NOMO-1 treated with DMSO at 0.1 percent for 48 hours (cell line): ENCODE measurements at regions not wholly inside any gene's neighbourhood (a gene's known extent, or its start where the extent isn't known, plus 50 kb on each side); places are given as distances from the start of the nearest gene placed in this dataset.

Source experiments
- DNase-seq: peaks from one replicate; lab custom pipeline; 2025; ENCODE audit not compliant: unreplicated experiment; lab: John Stamatoyannopoulos, UW

GRCh38 chr11:134474942-134475341 is 62.9 kb upstream of the B3GAT1 start:
- no peak for DNase-seq

- no peak for DNase-seq
Measured at GRCh38 chr11:134474070-134474860, 62.2 kb upstream of the B3GAT1 start.

GRCh38 chr11:134471716-134472455 is 59.8 kb upstream of the B3GAT1 start:
- no peak for DNase-seq

GRCh38 chr11:134471087-134471715 is 59.2 kb upstream of the B3GAT1 start:
- DNase-seq, result no peak

GRCh38 chr11:134470238-134470637 is 58.2 kb upstream of the B3GAT1 start:
- no peak for DNase-seq

GRCh38 chr11:134469627-134470026 is 57.6 kb upstream of the B3GAT1 start:
- DNase-seq, result no peak

GRCh38 chr11:134468796-134469195 is 56.8 kb upstream of the B3GAT1 start:
- DNase-seq, result no peak

- DNase-seq, result no peak
Measured at GRCh38 chr11:134468081-134468668, 56.1 kb upstream of the B3GAT1 start.

- no peak for DNase-seq
Measured at GRCh38 chr11:134466610-134467567, 54.8 kb upstream of the B3GAT1 start.

GRCh38 chr11:134466156-134466555 is 54.1 kb upstream of the B3GAT1 start:
- no peak for DNase-seq

GRCh38 chr11:134464981-134465730 is 53.1 kb upstream of the B3GAT1 start:
- DNase-seq, result no peak

GRCh38 chr11:134464196-134464595 is 52.2 kb upstream of the B3GAT1 start:
- no peak for DNase-seq

- DNase-seq, result no peak
Measured at GRCh38 chr11:134463716-134464115, 51.7 kb upstream of the B3GAT1 start.
